Retina (tissue), 1 donor: ENCODE measurements at regions not wholly inside any gene's neighbourhood (a gene's known extent, or its start where the extent isn't known, plus 50 kb on each side); places are given as distances from the start of the nearest gene placed in this dataset.
A peak's percentile ranks its signal among the peaks of the same experiment; 100 is the strongest.

Experiments
- DNase-seq: peaks from one replicate; pipeline ENCODE4 v3.0.0-alpha.2; 2016

DNA sequence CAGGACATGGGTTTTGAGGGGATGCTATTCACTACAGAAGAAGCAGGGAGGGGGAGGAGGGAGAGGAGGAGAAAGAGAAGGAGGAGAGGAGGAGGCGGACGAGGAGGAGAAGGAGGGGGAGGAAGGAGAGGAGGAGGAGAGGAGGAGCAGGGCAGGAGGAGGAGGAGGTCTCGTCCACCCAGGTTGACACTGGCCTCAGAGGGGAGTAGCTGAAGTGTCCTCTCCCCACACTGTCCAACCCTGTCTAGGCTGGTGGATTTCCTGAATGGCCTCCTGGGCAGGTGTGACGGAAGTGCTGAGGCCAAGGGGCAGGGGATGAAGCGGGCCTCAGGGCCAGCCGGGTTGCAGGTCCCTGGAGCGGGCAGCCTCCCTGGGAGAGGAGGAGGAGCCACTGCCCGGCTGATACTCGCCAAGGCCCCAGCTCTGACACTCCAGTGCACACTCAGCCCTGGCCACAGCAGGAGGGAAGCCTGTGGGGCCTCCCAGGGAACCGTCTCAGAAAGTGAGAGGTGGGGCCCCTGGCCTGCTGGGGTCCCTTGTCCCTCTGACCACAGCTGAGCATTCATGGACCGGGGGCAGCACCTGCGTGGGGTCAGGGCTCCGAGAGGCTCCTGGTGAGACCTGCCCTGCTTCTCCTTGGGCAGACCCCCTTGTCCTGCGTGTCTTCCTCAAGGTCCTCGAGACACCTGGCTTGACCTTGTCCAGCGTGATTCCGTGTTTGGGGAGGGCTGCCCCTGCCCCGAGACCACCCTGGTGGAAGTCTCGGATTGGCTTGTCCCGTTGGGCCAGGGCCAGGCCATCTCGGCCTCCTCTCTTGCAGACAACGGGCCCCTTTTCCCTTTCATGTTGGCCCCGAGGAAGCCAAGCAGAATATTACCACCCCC lies 200.6 kb upstream of the CIBAR2 start:
- DNase-seq, result peak; percentile 91

DNA sequence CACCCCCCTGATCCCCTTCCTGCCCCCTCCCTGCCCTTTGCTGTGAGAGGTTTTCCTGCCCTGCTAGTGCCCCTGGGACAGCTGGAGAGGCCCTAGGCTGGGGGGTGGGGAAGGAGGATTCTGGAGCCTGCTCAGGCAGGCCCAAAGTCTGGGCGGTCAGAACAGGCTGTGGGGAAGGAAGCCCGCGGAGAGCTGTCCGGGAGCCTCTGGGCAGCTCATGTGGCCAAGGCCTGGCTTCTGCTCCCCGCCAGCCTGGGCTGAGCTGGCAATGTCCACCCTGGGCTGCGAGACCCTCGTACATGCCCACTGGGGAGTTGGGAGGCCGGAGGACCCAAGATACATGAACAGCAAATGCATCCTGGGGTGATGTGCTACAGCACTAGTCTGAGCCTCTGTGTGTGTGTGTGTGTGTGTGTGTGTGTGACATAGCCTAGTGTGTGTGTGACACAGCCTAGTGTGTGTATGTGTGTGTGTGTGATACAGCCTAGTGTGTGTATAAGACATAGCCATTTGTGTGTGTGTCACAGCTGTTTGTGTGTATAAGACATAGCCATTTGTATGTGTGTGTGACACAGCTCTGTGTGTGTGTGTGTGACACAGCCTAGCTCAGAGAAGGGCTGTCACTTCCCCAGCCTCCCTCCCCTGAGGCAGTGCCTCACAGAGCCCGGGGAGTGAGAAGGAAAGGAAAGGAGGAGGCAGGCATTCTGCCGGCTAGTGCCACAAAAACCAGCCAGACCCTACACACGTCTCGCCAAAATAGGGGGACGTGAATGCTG lies 201.4 kb upstream of the CIBAR2 start:
- peak; percentile 74 for DNase-seq

DNA sequence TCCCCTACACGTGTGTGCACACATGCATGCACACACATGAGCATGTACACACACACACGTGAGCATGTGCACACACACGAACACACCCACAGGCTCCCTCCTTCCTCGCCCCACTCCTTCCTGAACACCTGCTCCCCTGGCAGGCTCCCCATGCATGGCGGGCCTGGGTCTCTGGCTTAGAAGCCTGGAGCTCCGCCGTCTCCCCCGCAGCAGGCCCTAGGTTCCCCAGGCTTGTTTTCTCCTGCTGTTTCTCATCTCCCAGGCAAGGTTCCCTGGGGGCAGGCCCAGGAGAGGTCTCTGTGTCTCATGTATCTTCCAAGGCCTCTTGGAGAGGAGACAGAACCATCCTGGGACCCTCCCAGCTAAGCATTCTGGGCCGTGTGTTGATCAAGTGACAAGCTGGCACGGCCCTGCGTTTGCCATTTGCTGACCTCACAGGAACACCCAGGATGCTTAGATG lies 202.3 kb upstream of the CIBAR2 start:
- DNase-seq, result no peak

DNA sequence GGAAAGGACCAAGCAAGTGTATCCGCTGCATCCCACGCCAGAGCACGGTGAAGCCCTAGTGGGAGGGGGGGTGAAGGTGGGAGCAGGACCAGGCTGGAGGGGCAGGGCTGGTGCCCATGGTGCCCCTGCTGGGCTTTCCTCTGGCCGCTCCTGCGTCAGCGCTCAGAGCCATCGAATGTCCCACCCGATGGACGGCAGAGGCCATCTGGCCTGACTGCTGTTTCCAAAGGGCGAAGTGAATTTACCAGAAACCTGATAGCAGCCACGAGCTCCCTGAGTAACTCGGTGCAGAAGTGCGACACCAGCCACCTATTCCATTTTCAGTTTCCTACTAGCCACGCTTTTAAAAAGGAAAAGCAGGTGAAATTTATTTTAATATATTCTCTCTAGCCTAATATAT lies 203.6 kb upstream of the CIBAR2 start:
- DNase-seq, result no peak

DNA sequence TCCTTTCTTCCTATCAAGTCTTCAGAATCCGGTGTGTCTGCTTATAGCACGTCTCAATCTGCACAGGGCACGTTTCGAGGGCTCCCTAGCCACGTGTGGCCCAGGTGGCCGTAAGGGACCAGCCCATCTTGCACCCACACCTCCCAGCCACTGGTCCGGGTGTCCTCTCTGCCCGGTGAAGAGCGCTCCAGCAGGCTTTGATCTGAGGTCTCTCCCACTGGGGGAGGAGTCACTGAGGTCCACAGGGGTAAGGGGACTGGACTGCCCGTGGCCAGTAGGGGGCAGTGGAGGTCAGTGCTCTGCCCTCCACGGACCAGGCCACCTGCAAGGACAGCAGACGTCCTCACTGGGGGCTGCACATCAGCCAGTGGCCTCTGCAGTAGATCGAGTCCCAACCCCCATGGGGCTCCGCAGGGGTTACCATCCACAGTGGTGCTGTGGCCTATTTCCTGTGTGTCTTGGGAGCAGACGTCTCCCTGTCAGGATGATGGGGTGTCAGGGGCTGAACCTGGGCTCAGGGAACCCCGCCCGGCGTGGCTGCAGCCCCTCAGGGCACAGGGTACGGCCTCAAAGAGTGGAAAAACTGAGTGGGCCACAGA lies 204.1 kb upstream of the CIBAR2 start:
- DNase-seq, result peak; percentile 84

DNA sequence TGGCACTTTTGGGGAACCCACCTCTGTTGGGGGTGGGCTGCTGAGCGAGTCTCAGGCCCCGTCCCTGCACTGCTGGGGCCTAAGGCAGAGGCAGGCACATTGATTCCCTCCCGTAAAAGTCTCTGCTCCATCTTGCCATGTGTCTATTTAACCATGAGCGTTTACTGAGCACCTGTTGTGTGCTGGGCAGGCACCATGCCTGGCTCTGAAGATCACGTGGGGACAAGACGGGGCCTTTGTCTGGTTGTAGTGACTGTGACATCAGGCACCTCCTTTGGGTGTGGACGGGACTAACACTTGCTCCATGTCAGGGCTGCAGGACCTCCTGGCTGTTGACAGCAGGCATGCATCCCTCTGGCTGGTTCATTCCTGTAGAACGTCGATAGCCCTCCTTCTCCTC lies 204.7 kb upstream of the CIBAR2 start:
- no peak for DNase-seq

DNA sequence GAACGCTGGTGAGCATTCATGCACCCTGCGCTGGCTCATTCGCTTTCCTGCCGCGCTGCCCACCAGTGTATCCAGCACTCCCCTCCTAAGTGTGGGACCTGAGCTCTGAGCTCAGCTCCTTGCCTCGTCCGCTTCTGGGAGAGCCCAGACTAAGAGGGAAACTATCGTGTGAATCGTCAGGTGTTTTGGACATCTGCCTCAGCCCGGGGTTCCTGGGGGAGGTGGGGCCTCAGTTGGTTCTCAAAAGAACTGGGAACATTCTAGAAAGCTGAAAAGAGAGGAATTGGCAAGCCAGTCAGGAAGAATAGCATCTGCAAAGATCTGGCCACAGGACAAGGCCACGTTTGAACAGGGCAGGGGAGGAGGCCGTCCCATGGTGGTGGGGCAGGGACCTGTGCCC lies 205.4 kb upstream of the CIBAR2 start:
- no peak for DNase-seq

DNA sequence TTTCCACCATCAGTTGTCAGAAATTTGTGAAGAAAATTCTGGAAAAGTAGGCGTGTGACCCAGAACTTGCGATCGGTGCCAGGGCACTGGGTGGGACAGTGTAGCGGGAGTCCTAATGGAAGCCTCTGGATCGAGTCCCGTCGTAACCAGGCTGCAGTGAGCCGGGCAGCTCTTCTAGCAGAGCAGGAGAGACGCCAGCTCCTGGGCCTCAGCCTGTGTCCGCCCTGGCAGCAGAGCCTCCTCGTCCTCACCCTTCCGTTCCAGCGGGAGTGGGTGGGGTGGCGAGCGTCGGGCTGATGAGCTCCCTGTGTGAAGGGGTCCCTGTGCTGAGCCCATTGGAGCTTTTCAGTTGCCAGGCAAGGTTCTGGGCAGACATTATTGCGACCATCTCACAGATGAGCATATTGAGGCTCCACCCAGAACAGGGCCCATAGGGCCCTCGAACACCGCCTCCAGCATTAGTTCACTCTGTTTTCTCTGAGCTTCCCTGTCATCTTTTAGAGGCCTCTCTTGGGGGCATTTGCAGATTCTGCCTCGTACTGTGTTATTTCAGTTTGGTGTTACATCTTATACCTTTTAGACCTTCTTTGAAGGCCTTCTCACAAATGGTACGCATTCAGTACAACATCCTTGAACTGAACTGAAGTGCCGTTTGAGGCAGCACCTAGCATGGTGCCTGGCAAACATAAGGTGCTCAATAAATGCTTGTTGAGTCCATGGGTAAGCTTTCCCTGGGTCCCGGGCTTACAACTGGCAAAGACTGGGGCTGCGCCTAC lies 207.1 kb upstream of the CIBAR2 start:
- no peak for DNase-seq

DNA sequence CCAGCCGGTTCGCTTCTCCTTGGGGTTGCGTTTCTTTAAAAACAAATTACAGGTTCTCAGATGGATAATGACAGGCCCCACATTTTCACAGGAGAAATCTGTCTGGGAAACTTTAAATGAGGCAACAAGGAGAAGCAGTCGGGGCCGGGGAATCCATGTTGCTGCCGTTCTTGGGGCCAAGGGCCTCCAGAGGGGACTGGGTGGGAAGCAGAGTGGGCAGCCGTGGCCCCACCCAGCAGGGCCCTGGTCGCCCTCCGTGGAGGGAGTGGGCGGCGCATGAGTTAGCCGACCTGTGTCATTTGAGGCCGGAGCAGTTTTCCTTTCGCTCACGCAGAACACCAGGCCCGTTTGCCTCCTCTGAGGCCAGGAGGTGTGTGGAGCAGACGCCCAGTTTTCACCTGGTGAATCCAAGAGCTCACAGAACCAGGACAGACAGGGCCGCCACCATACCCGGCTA lies 207.7 kb upstream of the CIBAR2 start:
- DNase-seq, result no peak

DNA sequence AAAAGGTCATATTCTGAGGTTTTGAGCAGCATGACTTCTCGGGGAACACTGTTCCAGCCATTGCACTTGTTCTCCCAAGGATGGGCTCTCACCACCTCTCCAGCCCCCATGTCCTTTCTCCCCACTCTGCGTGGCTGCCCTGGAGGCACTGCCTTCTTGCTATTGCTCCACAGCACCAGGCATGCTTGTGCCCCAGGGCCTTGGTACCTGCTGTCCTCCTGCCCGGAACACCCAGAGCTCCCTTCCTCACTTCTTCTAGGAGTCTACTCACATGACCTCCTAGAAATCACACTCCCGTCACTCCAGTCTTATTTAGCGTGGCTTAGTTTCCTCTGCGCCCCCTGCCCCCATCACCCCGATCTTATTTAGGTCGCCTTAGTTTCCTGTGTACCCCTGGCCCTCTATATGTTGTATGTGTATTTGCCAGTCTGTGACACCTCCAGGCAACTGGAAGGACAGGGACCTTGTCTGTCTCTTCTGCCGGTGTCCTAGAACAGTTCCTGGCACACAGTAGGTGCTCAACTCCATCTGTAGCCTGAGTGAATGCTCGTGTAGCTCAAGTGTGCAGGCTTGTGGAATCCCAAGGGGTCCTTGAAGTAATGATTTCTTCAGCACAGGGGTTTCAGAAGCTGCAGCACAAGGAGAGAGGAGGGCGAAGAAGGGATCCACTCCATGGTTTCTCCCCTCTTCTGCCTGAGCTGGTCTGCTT lies 208.6 kb upstream of the CIBAR2 start:
- DNase-seq, result no peak

DNA sequence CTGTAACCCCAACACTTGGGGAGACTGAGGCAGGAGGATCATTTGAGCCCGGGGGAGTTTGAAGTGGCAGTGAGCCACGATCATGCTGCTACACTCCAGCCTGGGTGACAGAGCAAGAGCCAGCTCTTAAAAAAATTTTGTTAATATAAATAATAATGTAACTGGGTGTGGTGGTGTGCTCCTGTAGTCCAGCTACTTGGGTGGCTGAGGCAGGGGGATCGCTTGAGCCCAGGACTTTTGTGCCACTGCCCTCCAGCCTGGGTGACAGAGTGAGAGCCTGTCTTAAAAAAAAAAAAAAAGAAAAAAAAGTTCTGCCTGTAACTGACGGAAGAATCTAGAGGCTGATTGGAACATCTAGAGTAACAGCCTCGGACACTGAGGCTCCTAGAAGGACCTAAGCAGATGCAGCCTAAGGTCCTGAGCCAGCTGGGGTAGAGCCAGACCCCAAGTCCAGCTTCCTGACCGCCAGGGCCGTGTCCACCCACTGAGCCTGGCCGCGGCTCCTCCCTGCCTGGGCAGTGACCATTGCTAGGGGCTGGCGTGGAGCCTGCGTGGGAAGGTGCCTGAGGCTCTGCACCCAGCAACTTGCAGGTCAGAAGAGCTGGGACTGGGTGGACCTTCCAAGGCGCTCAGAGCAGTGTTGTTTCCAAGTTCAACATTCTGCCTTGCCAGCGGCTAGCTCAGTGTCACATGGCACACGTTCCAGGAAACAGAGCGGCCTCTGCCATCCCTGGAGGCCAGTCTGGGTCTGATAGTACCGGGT lies 209.4 kb upstream of the CIBAR2 start:
- DNase-seq, result peak; percentile 40

DNA sequence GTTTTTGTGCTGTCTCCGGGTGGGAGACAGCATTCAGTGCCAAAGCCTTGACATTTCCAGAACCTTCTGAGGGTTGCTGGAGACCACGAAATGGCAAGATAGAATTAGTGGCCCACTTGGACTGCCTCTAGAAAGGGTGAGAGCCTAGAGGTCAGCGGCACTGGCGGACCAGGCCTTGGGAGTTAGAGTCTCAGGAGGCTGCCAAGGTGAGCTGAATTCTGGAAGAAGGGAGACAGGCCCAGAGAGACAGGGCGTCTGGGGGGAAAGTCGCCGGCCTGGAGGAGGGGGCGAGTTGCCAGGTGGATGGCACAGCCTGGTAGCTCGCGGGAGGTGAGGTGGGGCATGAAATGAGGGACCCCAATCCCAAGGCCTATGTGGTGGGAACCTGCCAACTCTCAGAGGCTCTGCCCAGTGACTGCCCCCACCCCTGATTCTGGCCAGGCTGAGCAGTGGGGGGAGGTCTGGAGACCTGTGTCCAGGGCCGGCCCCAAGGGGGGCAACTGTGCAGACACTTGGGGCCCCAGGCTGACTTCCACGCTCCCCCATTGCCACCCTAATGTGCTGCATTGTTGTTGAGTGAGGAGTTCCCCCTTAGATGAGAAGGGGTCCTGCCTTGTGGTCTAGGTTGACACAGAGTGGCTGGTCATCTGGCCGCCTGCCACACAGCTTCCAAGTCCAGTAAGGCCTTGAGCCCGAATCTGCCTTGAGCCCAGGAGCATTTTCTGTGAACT lies 211.1 kb upstream of the CIBAR2 start:
- DNase-seq, result no peak

DNA sequence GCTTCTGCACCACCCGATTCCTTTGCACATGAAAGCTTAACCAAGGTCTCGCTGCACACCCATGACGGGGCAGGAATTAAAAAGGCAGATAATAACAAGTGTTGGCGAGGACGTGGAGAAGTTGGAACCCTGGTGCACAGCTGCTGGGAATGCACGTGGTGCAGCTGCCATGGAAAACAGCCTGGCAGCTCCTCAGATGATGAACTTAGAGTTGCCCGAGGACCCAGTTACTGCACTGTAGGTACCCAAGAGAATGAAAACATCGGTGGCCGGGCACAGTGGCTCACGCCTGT lies 211.6 kb upstream of the CIBAR2 start:
- no peak for DNase-seq

DNA sequence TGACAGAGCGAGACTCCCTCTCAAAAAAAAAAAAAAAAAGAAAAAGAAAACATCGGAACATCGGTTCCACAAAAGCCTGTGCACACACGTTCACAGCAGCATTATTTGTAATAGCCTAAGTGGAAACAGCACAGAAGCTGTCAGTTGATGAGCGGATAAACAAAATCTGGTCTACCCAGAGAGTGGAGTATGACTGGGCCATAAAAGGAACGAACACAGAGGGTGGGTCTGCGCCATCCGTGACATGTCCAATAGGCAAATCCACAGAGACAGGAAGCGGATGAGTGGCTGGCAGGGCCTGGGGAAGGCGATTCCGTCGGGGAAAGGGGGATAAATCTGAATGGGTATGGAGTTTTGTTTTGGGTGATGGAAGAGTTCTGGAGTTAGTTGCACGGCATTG lies 212.2 kb upstream of the CIBAR2 start:
- DNase-seq, result no peak

DNA sequence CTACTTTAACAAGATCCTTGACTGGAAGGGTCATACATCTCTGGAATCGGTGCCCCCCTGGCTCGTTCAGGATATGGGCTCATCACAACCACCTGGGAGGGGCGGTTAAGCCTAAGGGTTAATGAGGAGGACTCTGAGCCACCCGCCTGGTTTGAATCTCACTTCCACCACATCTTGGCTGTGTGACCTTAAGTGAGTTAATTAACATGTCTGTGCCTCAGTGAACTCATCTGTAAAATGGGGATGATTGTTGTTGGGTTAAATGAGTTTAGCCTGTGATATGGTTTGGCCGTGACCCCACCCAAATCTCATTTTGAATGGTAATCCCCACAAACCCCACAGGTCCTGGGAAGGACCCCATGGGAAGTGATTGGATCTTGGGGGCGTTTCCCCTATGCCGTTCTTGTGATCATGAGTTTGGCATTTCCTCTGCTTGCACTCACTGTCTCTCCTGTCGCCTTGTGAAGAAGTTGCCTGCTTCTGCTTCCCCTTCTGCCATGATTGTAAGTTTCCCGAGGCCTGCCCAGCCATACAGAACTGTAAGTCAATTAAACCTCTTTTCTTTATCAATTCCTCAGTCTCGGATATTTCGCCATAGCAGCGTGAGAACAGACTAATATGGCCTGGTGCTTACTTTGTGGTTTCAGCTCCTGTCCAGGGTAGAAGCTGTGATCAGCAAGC lies 214.0 kb upstream of the CIBAR2 start:
- no peak for DNase-seq

DNA sequence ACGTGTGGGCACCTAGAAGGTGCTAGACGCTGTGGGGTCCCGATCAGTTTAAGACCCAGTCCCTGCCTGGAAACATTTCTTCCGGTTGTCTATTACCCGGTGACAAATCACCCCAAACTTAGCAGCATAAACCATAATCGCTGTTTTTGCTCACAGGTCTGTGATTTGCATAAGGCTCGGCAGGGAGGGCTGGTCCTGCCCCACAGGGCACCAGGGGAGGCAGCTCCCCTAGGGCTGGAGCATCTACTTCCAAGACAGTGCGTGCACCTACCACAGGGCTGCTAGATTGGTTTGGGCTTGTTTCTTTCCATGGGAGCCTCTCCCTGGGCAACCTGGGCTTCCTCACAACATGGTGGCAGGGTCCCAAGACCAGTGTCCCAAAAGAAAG lies 214.5 kb upstream of the CIBAR2 start:
- no peak for DNase-seq

DNA sequence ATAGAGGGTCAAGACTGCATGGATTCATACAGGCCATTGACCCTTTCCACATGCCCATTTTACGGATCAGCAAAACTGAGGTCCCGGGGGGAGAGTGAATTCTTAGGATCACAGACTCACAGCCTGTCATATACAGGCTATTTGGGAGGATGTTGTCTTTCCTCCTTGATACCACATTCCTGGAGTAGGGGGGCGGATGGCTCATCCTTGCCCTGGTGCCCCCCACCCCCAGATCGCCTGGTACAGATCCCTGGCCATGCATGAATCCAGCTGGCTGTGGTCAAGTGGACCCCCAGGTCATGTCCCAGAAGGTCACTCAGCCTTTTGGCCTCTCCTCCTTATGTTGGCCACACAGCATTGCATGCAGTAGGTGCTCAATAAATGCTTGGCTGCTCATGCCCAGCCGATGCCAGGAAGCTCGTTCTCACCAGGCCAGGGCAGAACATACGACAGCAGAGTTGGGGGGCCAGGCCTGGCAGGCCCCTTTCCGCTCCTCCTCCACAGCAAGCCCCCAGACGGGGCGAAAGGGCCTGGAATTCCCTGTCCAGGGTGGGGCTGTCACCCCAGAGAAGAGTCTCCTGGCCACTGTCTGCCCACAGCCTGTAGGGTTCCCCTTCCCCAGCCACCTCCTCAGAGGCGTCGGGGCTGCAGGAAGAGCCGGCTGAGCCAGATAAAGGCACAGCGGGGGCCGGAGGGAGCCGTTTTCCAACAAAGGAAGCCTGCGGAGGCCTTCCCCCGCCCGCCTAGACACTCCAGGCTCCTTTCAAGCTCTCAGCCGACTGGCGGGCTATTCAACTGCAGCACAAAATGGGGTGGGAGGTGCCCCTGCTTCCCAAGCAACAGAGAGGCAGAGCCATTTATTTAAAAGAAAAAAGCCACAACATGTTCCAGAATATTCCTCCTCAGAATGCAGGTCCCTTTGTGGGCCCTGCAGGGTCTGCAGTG lies 215.7 kb upstream of the CIBAR2 start:
- DNase-seq, result peak; percentile 96

DNA sequence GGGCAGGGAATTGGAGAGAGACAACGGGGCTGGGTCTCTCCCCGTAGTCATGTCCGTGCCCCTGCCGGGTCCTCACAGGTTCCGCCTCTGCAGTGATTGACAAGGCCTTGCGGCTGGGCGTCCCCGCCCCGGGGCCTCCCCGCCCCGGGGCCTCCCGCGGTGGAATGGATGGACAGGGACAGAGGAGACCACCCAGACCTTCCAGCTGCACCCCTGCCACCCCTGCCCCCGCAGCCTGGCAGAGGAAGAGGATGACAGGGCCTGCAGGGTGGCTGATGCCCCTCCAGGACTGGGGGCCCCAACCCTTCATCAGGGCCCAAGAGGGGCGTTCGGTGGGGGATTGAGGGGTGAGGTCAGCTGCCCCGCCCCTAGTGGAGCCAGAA lies 216.4 kb upstream of the CIBAR2 start:
- DNase-seq, result peak; percentile 94
